Endothelial cell of umbilical vein (primary cell): ENCODE measurements at regions not wholly inside any gene's neighbourhood (a gene's known extent, or its start where the extent isn't known, plus 50 kb on each side); places are given as distances from the start of the nearest gene placed in this dataset.

Experiments
- BruUV-seq: library from RNA; stranded (reverse); fragments of 400-500 nt; replicated peaks from 2 replicates; lab custom pipeline; 2021; lab: Mats Ljungman, UMichigan
- CTCF ChIA-PET: fragments of 300-600, 350-600 bp; sonication (Branson Sonifier 250); formaldehyde crosslinking; loops from one replicate; lab custom pipeline; 2021; ENCODE audit warnings: antibody characterized with exemption, inconsistent platforms; lab: Charles Lee
- POLR2A ChIA-PET: fragments of 300-600, 350-600 bp; sonication (Branson Sonifier 250); formaldehyde crosslinking; loops from one replicate; lab custom pipeline; 2021; ENCODE audit warnings: antibody characterized with exemption, inconsistent platforms; lab: Charles Lee
- DNase-seq: peaks from one replicate; pipeline ENCODE4 v3.0.0-alpha.2; 2011; ENCODE audit warnings: low read depth, low spot score
- FAIRE-seq: peaks from 2 replicates; lab custom pipeline; 2011; peaks lifted over from hg19 to GRCh38; lab: Jason Lieb, UNC
- H2AFZ ChIP-seq: 2 replicates; pipeline ENCODE4 v1.6.0; 2012; ENCODE audit warnings: low read depth, low read length, control low read depth, inconsistent platforms
- H3K27ac ChIP-seq: 2 replicates; pipeline ENCODE4 v1.5.1; 2011; ENCODE audit warnings: low read depth, mild to moderate bottlenecking, control low read depth, low read length, moderate library complexity; ENCODE audit not compliant: insufficient read depth
- H3K27me3 ChIP-seq, 2 experiments: 2 replicates each; pipeline versions ENCODE4 v1.6.0 to v1.6.1; 2011; ENCODE audit warnings: low read length in 2 of 2, mixed read lengths in 1 of 2; ENCODE audit not compliant: control insufficient read depth in 2 of 2, insufficient read depth in 2 of 2
- H3K36me3 ChIP-seq, 2 experiments: 2 replicates in 1 of 2; 3 replicates in 1 of 2; pipeline ENCODE4 v1.5.1; 2011; ENCODE audit warnings: low read length in 2 of 2, mild to moderate bottlenecking in 1 of 2, moderate library complexity in 1 of 2; ENCODE audit not compliant: control insufficient read depth in 2 of 2, insufficient read depth in 2 of 2; ENCODE audit errors: extremely low read depth in 1 of 2
- H3K4me1 ChIP-seq: 3 replicates; pipeline ENCODE4 v1.5.1; 2011; ENCODE audit warnings: mild to moderate bottlenecking, low read length; ENCODE audit not compliant: control insufficient read depth, insufficient read depth; ENCODE audit errors: extremely low read depth
- H3K4me2 ChIP-seq: 2 replicates; pipeline ENCODE4 v1.6.1; 2011; ENCODE audit warnings: low read length, control low read depth, mixed read lengths; ENCODE audit not compliant: insufficient read depth
- H3K4me3 ChIP-seq, 3 experiments: fragments of 200-600 bp in 1 of 3; sonication (generic), shearing (Covaris generic) in 1 of 3; replicated peaks in 1 of 3; 2 replicates each; pipeline ENCODE4 v1.5.1; 2011 to 2016; ENCODE audit warnings: control low read depth in 3 of 3, low read length in 3 of 3, mild to moderate bottlenecking in 2 of 3, inconsistent platforms in 1 of 3, low read depth in 1 of 3, moderate library complexity in 1 of 3; ENCODE audit not compliant: insufficient read depth in 1 of 3
- H3K79me2 ChIP-seq: 2 replicates; pipeline ENCODE4 v1.6.0; 2012; ENCODE audit warnings: low read length, inconsistent platforms; ENCODE audit not compliant: control insufficient read depth, insufficient read depth
- H3K9ac ChIP-seq: replicated peaks from 2 replicates; pipeline ENCODE3; 2011; ENCODE audit warnings: low read length, control low read depth; ENCODE audit not compliant: insufficient read depth; ENCODE audit errors: extremely low read depth
- H3K9me1 ChIP-seq: replicated peaks from 3 replicates; pipeline ENCODE4 v1.6.0; 2011; ENCODE audit warnings: mild to moderate bottlenecking, low read length; ENCODE audit not compliant: control insufficient read depth, insufficient read depth; ENCODE audit errors: extremely low read depth
- H3K9me3 ChIP-seq: replicated peaks from 2 replicates; pipeline ENCODE4 v1.5.1; 2012; ENCODE audit warnings: low read length, inconsistent platforms; ENCODE audit not compliant: control insufficient read depth, insufficient read depth
- H4K20me1 ChIP-seq: replicated peaks from 2 replicates; pipeline ENCODE3; 2011; ENCODE audit warnings: mild to moderate bottlenecking, low read length; ENCODE audit not compliant: control insufficient read depth, insufficient read depth; ENCODE audit errors: extremely low read depth
- EZH2 ChIP-seq: IDR thresholded peaks from 2 replicates; pipeline ENCODE4 v1.6.1; 2012; ENCODE audit warnings: borderline replicate concordance, low read depth, mild to moderate bottlenecking, moderate library complexity, low read length, inconsistent platforms; ENCODE audit not compliant: severe bottlenecking
- FOS ChIP-seq: IDR thresholded peaks from 2 replicates; pipeline ENCODE4 v1.6.1; 2011; ENCODE audit warnings: mild to moderate bottlenecking, low read length, moderate library complexity, borderline replicate concordance; ENCODE audit not compliant: insufficient read depth
- GATA2 ChIP-seq: IDR thresholded peaks from 2 replicates; pipeline ENCODE4 v1.7.0; 2011; ENCODE audit warnings: low read depth, mild to moderate bottlenecking, moderate library complexity, mixed read lengths, low read length; ENCODE audit not compliant: insufficient read length, insufficient read depth
- JUN ChIP-seq: IDR thresholded peaks from 2 replicates; pipeline ENCODE4 v1.6.1; 2011; ENCODE audit warnings: borderline replicate concordance, low read depth; ENCODE audit not compliant: insufficient read length, insufficient read depth
- MYC ChIP-seq: IDR thresholded peaks from one replicate; pipeline ENCODE4 v1.6.1; 2011; ENCODE audit warnings: mild to moderate bottlenecking, low read depth, low read length
- POLR2A ChIP-seq: IDR thresholded peaks from 2 replicates; pipeline ENCODE4 v1.6.1; 2012; ENCODE audit warnings: low read depth, mild to moderate bottlenecking, control low read depth, low read length
- POLR2AphosphoS5 ChIP-seq: IDR thresholded peaks from 2 replicates; pipeline ENCODE4 v1.6.1; 2012; ENCODE audit warnings: low read depth, mild to moderate bottlenecking, control low read depth, low read length, moderate library complexity; ENCODE audit not compliant: insufficient read depth
- dilution Hi-C: fragments of 300-500 bp; cut with MboI; formaldehyde crosslinking; loops from one replicate; pipeline ENCODE4 v1.15.0; 2019; ENCODE audit warnings: low sequenced_read_pairs; ENCODE audit not compliant: extremely low pct_ligation_motif_present
- intact Hi-C: fragments of 100-400 bp; cut with micrococcal nuclease; formaldehyde crosslinking; loops from one replicate; pipeline ENCODE4 v1.10.0; 2022
- TF ChIP-seq, protein P1 (sequence below), 2 donors: IDR thresholded peaks; 1 replicate in 1 of 2; 2 replicates in 1 of 2; pipeline ENCODE4 v1.5.1; 2011; ENCODE audit warnings: low read length in 2 of 2, mild to moderate bottlenecking in 2 of 2, moderate library complexity in 2 of 2, control low read depth in 1 of 2, inconsistent platforms in 1 of 2, low read depth in 1 of 2; ENCODE audit not compliant: insufficient read depth in 1 of 2; ENCODE audit errors: extremely low read depth in 1 of 2
- TF ChIP-seq, protein P2 (sequence below): IDR thresholded peaks from 2 replicates; pipeline ENCODE4 v1.6.1; 2011; ENCODE audit not compliant: insufficient read depth, insufficient read length

- intact Hi-C loops: no loop called here
- POLR2A ChIA-PET: no interaction called here
- DNase-seq: no peak
Measured at GRCh38 chr21:16243396-16243795, 513.6 kb downstream of the USP25 start.

More at GRCh38 chr21:16243396-16243795, 513.6 kb downstream of the USP25 start:
- no peaks in the 10 kb centered on the region for H3K27me3 ChIP-seq
- FAIRE-seq: no peak
- TF ChIP-seq POLR2A (no peak), JUN (no peak), FOS (no peak), EZH2 (no peak), GATA2 (no peak), MYC (no peak), POLR2AphosphoS5 (no peak)
- TF ChIP-seq, protein P1, sequence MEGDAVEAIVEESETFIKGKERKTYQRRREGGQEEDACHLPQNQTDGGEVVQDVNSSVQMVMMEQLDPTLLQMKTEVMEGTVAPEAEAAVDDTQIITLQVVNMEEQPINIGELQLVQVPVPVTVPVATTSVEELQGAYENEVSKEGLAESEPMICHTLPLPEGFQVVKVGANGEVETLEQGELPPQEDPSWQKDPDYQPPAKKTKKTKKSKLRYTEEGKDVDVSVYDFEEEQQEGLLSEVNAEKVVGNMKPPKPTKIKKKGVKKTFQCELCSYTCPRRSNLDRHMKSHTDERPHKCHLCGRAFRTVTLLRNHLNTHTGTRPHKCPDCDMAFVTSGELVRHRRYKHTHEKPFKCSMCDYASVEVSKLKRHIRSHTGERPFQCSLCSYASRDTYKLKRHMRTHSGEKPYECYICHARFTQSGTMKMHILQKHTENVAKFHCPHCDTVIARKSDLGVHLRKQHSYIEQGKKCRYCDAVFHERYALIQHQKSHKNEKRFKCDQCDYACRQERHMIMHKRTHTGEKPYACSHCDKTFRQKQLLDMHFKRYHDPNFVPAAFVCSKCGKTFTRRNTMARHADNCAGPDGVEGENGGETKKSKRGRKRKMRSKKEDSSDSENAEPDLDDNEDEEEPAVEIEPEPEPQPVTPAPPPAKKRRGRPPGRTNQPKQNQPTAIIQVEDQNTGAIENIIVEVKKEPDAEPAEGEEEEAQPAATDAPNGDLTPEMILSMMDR (IDR thresholded peaks at IDR 0.05; ENCODE audit: extremely low read depth in 1 of 2, insufficient read depth in 1 of 2, low read depth in 1 of 2, low read length in 2 of 2): no peak
- TF ChIP-seq, protein P2, sequence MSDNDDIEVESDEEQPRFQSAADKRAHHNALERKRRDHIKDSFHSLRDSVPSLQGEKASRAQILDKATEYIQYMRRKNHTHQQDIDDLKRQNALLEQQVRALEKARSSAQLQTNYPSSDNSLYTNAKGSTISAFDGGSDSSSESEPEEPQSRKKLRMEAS: no peak
- H2AFZ ChIP-seq: no peak overlapping the region
- no peaks in the 10 kb centered on the region for H3K9me1 ChIP-seq
- BruUV-seq: no TSS peak
- no peaks in the 10 kb centered on the region for H3K36me3 ChIP-seq
- H3K4me3 ChIP-seq: no peak overlapping the region
- no peaks in the 10 kb centered on the region for H3K79me2 ChIP-seq
- H4K20me1 ChIP-seq: no peaks in the 10 kb centered on the region
- dilution Hi-C loops: no loop called here
- no peak overlapping the region for H3K27ac ChIP-seq
- CTCF ChIA-PET: interaction anchor here (1.1 kb wide), 1 partner anchor 63 kb away, joined by 3 read pairs; no protein-coding TSS in a partner anchor
- H3K9me3 ChIP-seq: no peaks in the 10 kb centered on the region
- no peak overlapping the region for H3K4me2 ChIP-seq
- peaks cover 22% of the 10 kb centered on the region for H3K4me1 ChIP-seq
- no peak overlapping the region for H3K9ac ChIP-seq
